ENCODE measurements at regions not wholly inside any gene's neighbourhood (a gene's known extent, or its start where the extent isn't known, plus 50 kb on each side); places are given as distances from the start of the nearest gene placed in this dataset.

- TF ChIP-seq JUND (IDR thresholded peaks at IDR 0.05; ENCODE audit: borderline replicate concordance, low read depth, low read length) (peak; percentile 92), JUND (tag; IDR thresholded peaks at IDR 0.05; ENCODE audit: borderline replicate concordance, low read depth, low read length) (peak; percentile 92; the same call in 2 of the 3 replicates), MITF (IDR thresholded peaks at IDR 0.05) (peak; percentile 71), JUN (IDR thresholded peaks at IDR 0.05; ENCODE audit: borderline replicate concordance, low read depth, low read length) (peak; percentile 76), JUN (CRISPR knock-in tag; IDR thresholded peaks at IDR 0.05; ENCODE audit: borderline replicate concordance) (no peak), TCFL5 (CRISPR knock-in tag; conservative IDR thresholded peaks at IDR 0.05) (no peak), NR2C1 (IDR thresholded peaks at IDR 0.05) (no peak), NR2C1 (tag; IDR thresholded peaks at IDR 0.05) (no peak; the same call in 1 of the 2 replicates), POLR3G (IDR thresholded peaks at IDR 0.05; ENCODE audit: extremely low read depth, insufficient read length, insufficient replicate concordance) (no peak), CREB3L1 (IDR thresholded peaks at IDR 0.05; ENCODE audit: borderline replicate concordance, low read depth) (no peak), ZNF444 (CRISPR knock-in tag; IDR thresholded peaks at IDR 0.05) (no peak), USF2 (CRISPR knock-in tag; IDR thresholded peaks at IDR 0.05) (peak; percentile 90)
Measured at GRCh38 chr1:38745476-38746401, 113.8 kb downstream of the RRAGC start (continued).

All from K562 (cell line).